K562 (cell line): ENCODE measurements at regions not wholly inside any gene's neighbourhood (a gene's known extent, or its start where the extent isn't known, plus 50 kb on each side); places are given as distances from the start of the nearest gene placed in this dataset.

ENCODE experiments used
- CGGBP1 ChIP-seq: fragments of 250-450 bp; sonication (Bioruptor Pico); IDR thresholded peaks from 2 replicates; pipeline ENCODE4 v1.9.0; 2021; ENCODE audit warnings: mild to moderate bottlenecking
- CHD7 ChIP-seq: fragments of 200-600 bp; sonication (generic); IDR thresholded peaks from one replicate; pipeline ENCODE4 v1.6.1; 2012; ENCODE audit warnings: mild to moderate bottlenecking, low read depth, low read length, inconsistent platforms
- HDAC2 ChIP-seq: fragments of 450-650 bp; IDR thresholded peaks from 2 replicates; pipeline ENCODE4 v1.6.1; 2016; ENCODE audit warnings: mild to moderate bottlenecking
- KDM4B ChIP-seq, 2 experiments: fragments of 450-650 bp in 1 of 2; sonication (generic) in 1 of 2; IDR thresholded peaks; 2 replicates each; pipeline ENCODE4 v1.6.1; 2016 to 2017; ENCODE audit warnings: borderline replicate concordance in 2 of 2, antibody characterized with exemption in 1 of 2, low read depth in 1 of 2, mild to moderate bottlenecking in 1 of 2
- LEF1 ChIP-seq: fragments of 450-650 bp; IDR thresholded peaks from 2 replicates; pipeline ENCODE4 v1.6.1; 2016; ENCODE audit warnings: mild to moderate bottlenecking
- MAFF ChIP-seq: IDR thresholded peaks from 2 replicates; pipeline ENCODE4 v1.6.1; 2012; ENCODE audit warnings: low read length, improper control_type of control experiment
- POLR2B ChIP-seq: fragments of 450-650 bp; IDR thresholded peaks from 2 replicates; pipeline ENCODE4 v1.6.1; 2018; ENCODE audit warnings: low read depth; ENCODE audit not compliant: partially characterized antibody
- RBM39 ChIP-seq: fragments of 200-400 bp; formaldehyde crosslinking; optimal IDR thresholded peaks from 2 replicates; pipeline ENCODE3; 2018; ENCODE audit warnings: low read depth, low read length
- ZNF316 ChIP-seq: fragments of 450-650 bp; IDR thresholded peaks from 2 replicates; pipeline ENCODE4 v1.6.1; 2016
- ZNF589 ChIP-seq: fragments of 200-800 bp; sonication (Bioruptor generic); IDR thresholded peaks from 2 replicates; pipeline ENCODE4 v1.6.1; 2016; ENCODE audit warnings: low read depth, missing genetic modification characterization, missing compliant biosample characterization
- ZNF592 ChIP-seq: fragments of 450-650 bp; IDR thresholded peaks from 2 replicates; pipeline ENCODE4 v1.6.1; 2017; ENCODE audit warnings: antibody characterized with exemption, mild to moderate bottlenecking

- no peak for TF ChIP-seq CHD7
- peak; percentile 83 for TF ChIP-seq POLR2B
- TF ChIP-seq ZNF589 (CRISPR knock-in tag) = peak; percentile 56; the same call in 1 of the 2 replicates
- TF ChIP-seq LEF1 = 0 out of 2 replicates have a peak, but pooled peaks have one; percentile 24
- peak; percentile 43; the same call in 1 of the 2 replicates for TF ChIP-seq HDAC2
- peak; percentile 52 for TF ChIP-seq MAFF
- TF ChIP-seq ZNF592 = peak; percentile 53; the same call in 1 of the 2 replicates
- 0 out of 2 replicates have a peak, but pooled peaks have one; percentile 18 for TF ChIP-seq CGGBP1 (CRISPR knock-in tag)
- peak in 1 of 2 experiments; percentile 29; a peak in 1 of 4 replicates for TF ChIP-seq KDM4B (IDR thresholded peaks at IDR 0.05; ENCODE audit: borderline replicate concordance in 2 of 2, low read depth in 1 of 2)
- TF ChIP-seq ZNF316 = peak; percentile 89
- no peak for TF ChIP-seq RBM39
These were observed 88.5 kb downstream of the MYEOV start (continued) for GRCh38 chr11:69382131-69383128.
